Esophagus muscularis mucosa (tissue), 4 donors: ENCODE measurements at regions not wholly inside any gene's neighbourhood (a gene's known extent, or its start where the extent isn't known, plus 50 kb on each side); places are given as distances from the start of the nearest gene placed in this dataset.

Experiments
- DNase-seq: peaks from one replicate; pipeline ENCODE4 v3.0.0-alpha.2; 2017; ENCODE audit errors: extremely low spot score
- H3K27ac ChIP-seq, 4 donors: fragments of 200-600 bp; sonication (generic); replicated peaks in 1 of 4; 1 replicate in 3 of 4; 2 replicates in 1 of 4; pipeline ENCODE4 v1.5.1; 2016 to 2019; ENCODE audit warnings: mild to moderate bottlenecking in 1 of 4
- H3K27me3 ChIP-seq, 4 donors: fragments of 200-600 bp; sonication (generic); one replicate each; pipeline versions ENCODE4 v1.5.1 to v1.6.0; 2016 to 2019
- H3K36me3 ChIP-seq, 4 donors: fragments of 200-600 bp; sonication (generic); one replicate each; pipeline ENCODE4 v1.5.1; 2016 to 2019
- H3K4me1 ChIP-seq, 4 donors: fragments of 200-600 bp; sonication (generic); one replicate each; pipeline ENCODE4 v1.5.1; 2016 to 2019
- H3K4me3 ChIP-seq, 4 donors: fragments of 200-600 bp; sonication (generic); 1 replicate in 2 of 4; 2 replicates in 2 of 4; pipeline ENCODE4 v1.5.1; 2016 to 2019; ENCODE audit warnings: mild to moderate bottlenecking in 4 of 4, moderate library complexity in 1 of 4
- H3K9me3 ChIP-seq, 4 donors: fragments of 200-600 bp; sonication (generic); 1 replicate in 3 of 4; 2 replicates in 1 of 4; pipeline ENCODE4 v1.5.1; 2016 to 2019
- CTCF ChIP-seq, 3 experiments: fragments of 200-600 bp in 2 of 3; fragments of 450-650 bp in 1 of 3; sonication (generic) in 2 of 3; IDR thresholded peaks; one replicate each; pipeline ENCODE4 v1.5.1; 2017 to 2019; ENCODE audit warnings: antibody characterized with exemption in 3 of 3, mild to moderate bottlenecking in 2 of 3, moderate library complexity in 1 of 3
- EP300 ChIP-seq: sonication (generic); formaldehyde crosslinking; IDR thresholded peaks from one replicate; pipeline ENCODE4 v1.6.1; 2017; ENCODE audit warnings: antibody characterized with exemption
- POLR2A ChIP-seq: fragments of 450-650 bp; IDR thresholded peaks from one replicate; pipeline ENCODE4 v1.6.1; 2017; ENCODE audit warnings: antibody characterized with exemption, moderate library complexity, mild to moderate bottlenecking, low read depth
- POLR2AphosphoS5 ChIP-seq, 2 donors: sonication (generic); formaldehyde crosslinking; IDR thresholded peaks; one replicate each; pipeline ENCODE4 v1.6.1; 2017; ENCODE audit warnings: antibody characterized with exemption in 2 of 2
- WGBS: methylation state at CpG from one replicate; pipeline ENCODE4 v1.1.5; 2018; 5-methylcytosine and 5-hydroxymethylcytosine counted together
- intact Hi-C: fragments of 100-400 bp; cut with DNase I; formaldehyde crosslinking; loops from one replicate; pipeline ENCODE4 v1.15.1; 2023

GRCh38 chr1:8249838-8250237, 68.1 kb upstream of the SLC45A1 start:
- TF ChIP-seq POLR2A (no peak), EP300 (no peak), CTCF (IDR thresholded peaks at IDR 0.05) (no peak), POLR2AphosphoS5 (IDR thresholded peaks at IDR 0.05) (no peak)
- intact Hi-C loops: no loop called here

GRCh38 chr1:8247811-8248436, 70.0 kb upstream of the SLC45A1 start:
- intact Hi-C loops: no loop called here
- TF ChIP-seq POLR2AphosphoS5 (IDR thresholded peaks at IDR 0.05) (no peak), EP300 (no peak), POLR2A (no peak), CTCF (IDR thresholded peaks at IDR 0.05) (no peak)
- H3K9me3 ChIP-seq: no peaks in the 10 kb centered on the region
- no peak for DNase-seq
- H3K36me3 ChIP-seq: no peaks in the 10 kb centered on the region
- H3K4me1 ChIP-seq: peaks cover 0 to 9% (median 4%) of the 10 kb centered on the region in 4 donors
- H3K27ac ChIP-seq: no peak overlapping the region
- WGBS: 92% methylated on average over 10 of the region's 10 CpGs
- H3K4me3 ChIP-seq: no peak overlapping the region
- H3K27me3 ChIP-seq: no peaks in the 10 kb centered on the region

More at GRCh38 chr1:8249838-8250237, 68.1 kb upstream of the SLC45A1 start:
- WGBS: 71% methylated on average over 4 of the region's 4 CpGs
- peaks cover 0 to 9% (median 4%) of the 10 kb centered on the region in 4 donors for H3K4me1 ChIP-seq
- no peaks in the 10 kb centered on the region for H3K27me3 ChIP-seq
- H3K27ac ChIP-seq: no peak overlapping the region
- no peak for DNase-seq
- no peaks in the 10 kb centered on the region for H3K9me3 ChIP-seq
- no peak overlapping the region for H3K4me3 ChIP-seq
- no peaks in the 10 kb centered on the region for H3K36me3 ChIP-seq

DNA sequence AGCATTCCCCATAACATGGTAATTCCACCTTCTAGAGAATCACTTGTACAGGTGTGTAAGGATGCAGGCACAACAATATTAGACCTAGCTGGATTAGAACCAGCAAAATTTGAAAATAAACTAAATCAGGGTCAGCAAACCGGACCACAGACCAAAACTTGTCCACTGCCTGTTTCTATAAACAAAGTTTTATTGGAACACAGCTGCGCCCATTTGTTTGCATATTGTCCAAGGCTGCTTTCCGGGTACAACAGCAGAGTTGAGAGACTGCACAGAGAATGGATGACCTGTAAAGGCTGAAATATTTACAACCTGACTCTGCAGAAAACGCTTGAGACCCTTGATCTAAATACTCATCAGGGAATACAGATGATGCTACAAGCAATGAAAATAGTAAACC, 73.6 kb upstream of the SLC45A1 start:
- H3K4me3 ChIP-seq: no peak overlapping the region
- TF ChIP-seq EP300 (no peak), POLR2A (no peak), POLR2AphosphoS5 (IDR thresholded peaks at IDR 0.05) (no peak), CTCF (IDR thresholded peaks at IDR 0.05) (no peak)
- no peaks in the 10 kb centered on the region for H3K9me3 ChIP-seq
- DNase-seq: no peak
- WGBS: 94% methylated on average over 4 of the region's 4 CpGs
- no peak overlapping the region for H3K27ac ChIP-seq
- no peaks in the 10 kb centered on the region for H3K36me3 ChIP-seq
- intact Hi-C loops: no loop called here
- peaks cover 0 to 15% (median 11%) of the 10 kb centered on the region in 4 donors for H3K4me1 ChIP-seq
- no peaks in the 10 kb centered on the region for H3K27me3 ChIP-seq

GRCh38 chr1:8242498-8242897, 75.4 kb upstream of the SLC45A1 start:
- Histone ChIP-seq H3K4me3 (no peak overlapping the region), H3K36me3 (no peaks in the 10 kb centered on the region), H3K27ac (no peak overlapping the region), H3K4me1 (peaks cover 8 to 31% (median 28%) of the 10 kb centered on the region in 4 donors), H3K9me3 (no peaks in the 10 kb centered on the region), H3K27me3 (no peaks in the 10 kb centered on the region)
- no peak for DNase-seq
- TF ChIP-seq POLR2AphosphoS5 (IDR thresholded peaks at IDR 0.05) (no peak), POLR2A (no peak), EP300 (no peak), CTCF (IDR thresholded peaks at IDR 0.05) (no peak)
- whole genome bisulfite sequencing: 83% methylated on average over 7 of the region's 7 CpGs
- intact Hi-C loops: no loop called here
